IPS-11a (cell line): ENCODE measurements at regions not wholly inside any gene's neighbourhood (a gene's known extent, or its start where the extent isn't known, plus 50 kb on each side); places are given as distances from the start of the nearest gene placed in this dataset.

Experiments
- H3K4me3 ChIP-seq: one replicate; pipeline ENCODE4 v1.5.1; 2013; ENCODE audit warnings: low read depth, low read length, control low read depth

GRCh38 chr2:40773291-40773690 is 321.4 kb upstream of the SLC8A1 start:
- no peak overlapping the region for H3K4me3 ChIP-seq

GRCh38 chr2:40783704-40784103 is 331.8 kb upstream of the SLC8A1 start:
- H3K4me3 ChIP-seq: no peak overlapping the region

- no peak overlapping the region for H3K4me3 ChIP-seq
These were observed 334.7 kb upstream of the SLC8A1 start for GRCh38 chr2:40786636-40787035.

GRCh38 chr2:40797120-40797519 is 345.2 kb upstream of the SLC8A1 start:
- H3K4me3 ChIP-seq: no peak overlapping the region

- no peak overlapping the region for H3K4me3 ChIP-seq
These were observed 352.0 kb upstream of the SLC8A1 start for GRCh38 chr2:40803900-40804299.

GRCh38 chr2:40809156-40809555 is 357.3 kb upstream of the SLC8A1 start:
- H3K4me3 ChIP-seq: no peak overlapping the region

- no peak overlapping the region for H3K4me3 ChIP-seq
These were observed 362.7 kb upstream of the SLC8A1 start for GRCh38 chr2:40814616-40815015.

GRCh38 chr2:40820319-40820718 is 368.4 kb upstream of the SLC8A1 start:
- no peak overlapping the region for H3K4me3 ChIP-seq

GRCh38 chr2:40823478-40823877 is 371.6 kb upstream of the SLC8A1 start:
- H3K4me3 ChIP-seq: no peak overlapping the region

- H3K4me3 ChIP-seq: no peak overlapping the region
These were observed 372.4 kb upstream of the SLC8A1 start for GRCh38 chr2:40824278-40824677.

- H3K4me3 ChIP-seq: no peak overlapping the region
These were observed 375.5 kb upstream of the SLC8A1 start for GRCh38 chr2:40827392-40827791.

- H3K4me3 ChIP-seq: no peak overlapping the region
These were observed 379.5 kb upstream of the SLC8A1 start for GRCh38 chr2:40831321-40831873.

GRCh38 chr2:40841856-40842255 is 390.0 kb upstream of the SLC8A1 start:
- no peak overlapping the region for H3K4me3 ChIP-seq

- H3K4me3 ChIP-seq: no peak overlapping the region
These were observed 392.7 kb upstream of the SLC8A1 start for GRCh38 chr2:40844353-40845277.

GRCh38 chr2:40851661-40852060 is 399.8 kb upstream of the SLC8A1 start:
- no peak overlapping the region for H3K4me3 ChIP-seq

GRCh38 chr2:40859617-40860016 is 407.7 kb upstream of the SLC8A1 start:
- H3K4me3 ChIP-seq: no peak overlapping the region

- no peak overlapping the region for H3K4me3 ChIP-seq
These were observed 415.9 kb upstream of the SLC8A1 start for GRCh38 chr2:40867829-40868228.

- no peak overlapping the region for H3K4me3 ChIP-seq
These were observed 420.7 kb upstream of the SLC8A1 start for GRCh38 chr2:40872580-40872979.

GRCh38 chr2:40874380-40874779 is 422.5 kb upstream of the SLC8A1 start:
- no peak overlapping the region for H3K4me3 ChIP-seq

- H3K4me3 ChIP-seq: no peak overlapping the region
These were observed 425.9 kb upstream of the SLC8A1 start for GRCh38 chr2:40877734-40878288.

- no peak overlapping the region for H3K4me3 ChIP-seq
These were observed 427.4 kb upstream of the SLC8A1 start for GRCh38 chr2:40879305-40879704.

- H3K4me3 ChIP-seq: no peak overlapping the region
These were observed 434.2 kb upstream of the SLC8A1 start for GRCh38 chr2:40886100-40886499.
